ENCODE measurements at regions not wholly inside any gene's neighbourhood (a gene's known extent, or its start where the extent isn't known, plus 50 kb on each side); places are given as distances from the start of the nearest gene placed in this dataset.

DNA sequence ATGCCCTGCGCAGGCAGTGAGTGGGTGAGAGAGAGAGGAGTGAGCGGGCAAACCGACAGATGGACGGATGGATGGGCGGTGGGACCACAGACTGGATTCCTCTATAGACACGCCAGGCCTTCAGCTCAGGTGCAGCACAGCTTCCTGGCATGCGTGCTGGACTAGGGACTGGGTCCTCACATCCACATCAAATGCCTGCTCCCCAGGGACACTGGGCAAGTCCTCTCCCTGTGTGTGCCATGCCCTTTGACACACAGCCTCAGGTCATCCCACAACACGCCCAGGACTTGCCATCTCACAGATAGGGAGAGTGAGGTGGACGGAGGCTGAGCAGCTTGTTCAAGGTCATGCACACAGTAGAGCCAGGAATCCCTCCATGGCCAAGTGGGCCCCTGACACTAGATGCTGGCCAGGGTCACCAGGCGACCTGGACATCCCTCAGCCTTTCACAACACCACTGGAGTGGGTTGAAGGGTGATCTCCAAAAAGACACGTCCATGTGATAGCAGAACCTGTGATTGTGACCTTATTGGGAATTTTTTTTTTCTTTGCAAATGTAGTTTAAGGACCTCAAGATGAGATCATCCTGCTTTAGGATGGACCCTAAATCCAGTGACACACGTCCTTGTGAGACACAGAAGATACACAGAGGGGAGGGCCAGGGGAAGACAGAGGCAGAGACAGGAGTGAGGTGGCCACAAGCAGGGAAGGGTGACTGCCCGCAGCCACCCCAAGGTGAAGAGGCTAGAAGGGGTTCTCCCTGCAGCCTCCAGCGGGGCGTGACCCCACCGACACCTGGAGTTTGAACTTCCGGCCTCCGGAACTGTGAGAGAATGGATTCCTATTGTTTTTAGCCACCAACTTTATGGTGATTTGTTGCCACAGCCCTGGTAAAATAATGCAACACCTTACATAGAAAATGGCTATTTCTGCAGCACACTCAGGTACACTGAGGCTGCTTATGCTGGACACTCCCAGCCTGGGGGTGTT is 155.0 kb upstream of the CHST15 start:
- no peak overlapping the region for H3K4me3 ChIP-seq (ENCODE audit: low read depth, low read length)
- TF ChIP-seq, protein P1, sequence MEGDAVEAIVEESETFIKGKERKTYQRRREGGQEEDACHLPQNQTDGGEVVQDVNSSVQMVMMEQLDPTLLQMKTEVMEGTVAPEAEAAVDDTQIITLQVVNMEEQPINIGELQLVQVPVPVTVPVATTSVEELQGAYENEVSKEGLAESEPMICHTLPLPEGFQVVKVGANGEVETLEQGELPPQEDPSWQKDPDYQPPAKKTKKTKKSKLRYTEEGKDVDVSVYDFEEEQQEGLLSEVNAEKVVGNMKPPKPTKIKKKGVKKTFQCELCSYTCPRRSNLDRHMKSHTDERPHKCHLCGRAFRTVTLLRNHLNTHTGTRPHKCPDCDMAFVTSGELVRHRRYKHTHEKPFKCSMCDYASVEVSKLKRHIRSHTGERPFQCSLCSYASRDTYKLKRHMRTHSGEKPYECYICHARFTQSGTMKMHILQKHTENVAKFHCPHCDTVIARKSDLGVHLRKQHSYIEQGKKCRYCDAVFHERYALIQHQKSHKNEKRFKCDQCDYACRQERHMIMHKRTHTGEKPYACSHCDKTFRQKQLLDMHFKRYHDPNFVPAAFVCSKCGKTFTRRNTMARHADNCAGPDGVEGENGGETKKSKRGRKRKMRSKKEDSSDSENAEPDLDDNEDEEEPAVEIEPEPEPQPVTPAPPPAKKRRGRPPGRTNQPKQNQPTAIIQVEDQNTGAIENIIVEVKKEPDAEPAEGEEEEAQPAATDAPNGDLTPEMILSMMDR (IDR thresholded peaks at IDR 0.05; ENCODE audit: low read depth, low read length), result no peak

DNA sequence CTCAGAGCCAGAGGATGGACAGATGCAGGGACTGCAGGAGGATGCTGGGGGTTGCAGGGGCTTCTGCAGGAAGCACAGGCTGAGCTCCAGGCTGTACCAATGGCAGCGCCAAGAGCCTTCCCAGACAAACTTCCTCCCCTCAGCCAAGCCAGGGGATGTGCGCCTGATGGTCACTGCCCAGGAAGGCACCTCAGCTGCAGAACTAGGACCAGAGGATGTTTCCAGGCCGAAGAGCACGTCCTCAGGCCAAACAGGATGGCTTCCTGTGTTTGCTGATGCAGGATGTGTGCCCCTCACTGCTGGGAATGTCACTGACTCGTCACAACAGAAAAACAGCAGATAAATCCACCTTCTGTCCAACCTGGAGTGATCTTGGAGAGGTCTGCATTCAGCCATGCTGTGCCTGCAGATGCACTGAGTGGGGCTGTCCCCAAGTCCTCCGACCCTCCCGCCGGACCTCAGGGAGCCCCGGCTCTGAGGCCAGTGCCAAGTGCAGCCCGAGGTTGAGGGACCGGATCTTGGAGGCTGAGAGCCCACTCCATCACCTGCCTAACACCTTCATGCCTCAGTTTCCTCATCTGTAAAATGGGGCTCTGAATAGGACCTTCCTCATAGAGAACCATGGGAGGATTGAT is 152.5 kb upstream of the CHST15 start:
- TF ChIP-seq, protein P1 (IDR thresholded peaks at IDR 0.05; ENCODE audit: low read depth, low read length), result no peak
- H3K4me3 ChIP-seq (ENCODE audit: low read depth, low read length), result no peak overlapping the region

GRCh38 chr10:124245191-124245590 is 151.8 kb upstream of the CHST15 start:
- no peak overlapping the region for H3K4me3 ChIP-seq (ENCODE audit: low read depth, low read length)
- TF ChIP-seq, protein P1 (IDR thresholded peaks at IDR 0.05; ENCODE audit: low read depth, low read length), result no peak

DNA sequence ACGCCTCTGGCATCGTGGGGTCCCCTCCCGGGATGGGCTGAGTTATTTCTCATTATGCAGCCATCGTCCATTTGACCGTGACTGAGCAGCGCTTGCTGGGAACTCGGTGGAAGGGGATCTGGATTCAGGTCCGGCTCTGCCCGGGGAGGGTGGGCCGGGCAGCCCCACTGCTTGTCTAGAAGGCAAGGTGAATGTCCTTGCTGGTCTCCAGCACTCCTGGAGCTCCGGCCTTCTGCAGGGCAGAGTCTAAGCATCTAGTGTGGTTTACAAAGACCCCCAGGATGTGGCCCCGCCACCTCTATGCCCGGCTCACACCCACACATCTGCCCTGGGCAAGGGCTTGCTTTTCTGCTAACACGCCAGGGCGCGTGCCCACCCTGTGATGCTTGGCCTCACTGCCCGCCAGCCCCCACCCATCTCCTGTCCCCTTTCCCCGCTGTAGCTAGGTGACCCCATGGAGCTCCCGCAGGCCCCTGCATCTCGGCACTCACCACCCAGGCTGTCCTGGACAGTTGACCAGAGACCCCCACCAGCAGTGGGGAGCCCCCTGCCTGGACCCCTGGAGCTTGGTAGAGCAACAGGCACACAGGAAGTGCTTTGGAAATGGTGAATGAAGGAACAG is 151.0 kb upstream of the CHST15 start:
- H3K4me3 ChIP-seq (ENCODE audit: low read depth, low read length), result no peak overlapping the region
- TF ChIP-seq, protein P1 (IDR thresholded peaks at IDR 0.05; ENCODE audit: low read depth, low read length), result no peak

GRCh38 chr10:124243702-124244121 is 150.3 kb upstream of the CHST15 start:
- H3K4me3 ChIP-seq (ENCODE audit: low read depth, low read length), result no peak overlapping the region

GRCh38 chr10:124242791-124243190 is 149.4 kb upstream of the CHST15 start:
- TF ChIP-seq, protein P1 (IDR thresholded peaks at IDR 0.05; ENCODE audit: low read depth, low read length), result no peak
- no peak overlapping the region for H3K4me3 ChIP-seq (ENCODE audit: low read depth, low read length)

More at GRCh38 chr10:124243702-124244121, 150.3 kb upstream of the CHST15 start:
- TF ChIP-seq, protein P1 (IDR thresholded peaks at IDR 0.05; ENCODE audit: low read depth, low read length), result no peak

All from WI38 (cell line).